GM21367 (cell line): ENCODE measurements at regions not wholly inside any gene's neighbourhood (a gene's known extent, or its start where the extent isn't known, plus 50 kb on each side); places are given as distances from the start of the nearest gene placed in this dataset.

Experiments
- ATAC-seq: cut with Tn5 transposase; IDR thresholded peaks from one replicate; pipeline ENCODE4 v1.9.1; 2021; ENCODE audit not compliant: unreplicated experiment

GRCh38 chr2:43057742-43058725 lies 168.4 kb downstream of the ZFP36L2 start:
- no peak for ATAC-seq

- no peak for ATAC-seq
These were observed 169.2 kb downstream of the ZFP36L2 start for GRCh38 chr2:43057026-43057741.

- no peak for ATAC-seq
These were observed 170.4 kb downstream of the ZFP36L2 start for GRCh38 chr2:43055985-43056384.

- no peak for ATAC-seq
These were observed 171.1 kb downstream of the ZFP36L2 start for GRCh38 chr2:43055086-43055912.

GRCh38 chr2:43054367-43054766 lies 172.0 kb downstream of the ZFP36L2 start:
- no peak for ATAC-seq

GRCh38 chr2:43052944-43053306 lies 173.5 kb downstream of the ZFP36L2 start:
- ATAC-seq: no peak

- ATAC-seq: no peak
These were observed 174.0 kb downstream of the ZFP36L2 start for GRCh38 chr2:43052204-43052943.

- ATAC-seq: no peak
These were observed 175.1 kb downstream of the ZFP36L2 start for GRCh38 chr2:43051338-43051737.

- ATAC-seq: no peak
These were observed 175.5 kb downstream of the ZFP36L2 start for GRCh38 chr2:43050866-43051265.

- no peak for ATAC-seq
These were observed 176.3 kb downstream of the ZFP36L2 start for GRCh38 chr2:43049836-43050801.

- no peak for ATAC-seq
These were observed 179.1 kb downstream of the ZFP36L2 start for GRCh38 chr2:43047187-43047780.

- ATAC-seq: no peak
These were observed 180.5 kb downstream of the ZFP36L2 start for GRCh38 chr2:43045866-43046265.

GRCh38 chr2:43044093-43044681 lies 182.2 kb downstream of the ZFP36L2 start:
- no peak for ATAC-seq

- no peak for ATAC-seq
These were observed 182.9 kb downstream of the ZFP36L2 start for GRCh38 chr2:43043553-43043870.

- ATAC-seq: no peak
These were observed 184.6 kb downstream of the ZFP36L2 start for GRCh38 chr2:43041661-43042360.

GRCh38 chr2:43041173-43041591 lies 185.2 kb downstream of the ZFP36L2 start:
- no peak for ATAC-seq

GRCh38 chr2:43040084-43040854 lies 186.1 kb downstream of the ZFP36L2 start:
- ATAC-seq: no peak
